ENCODE measurements at regions not wholly inside any gene's neighbourhood (a gene's known extent, or its start where the extent isn't known, plus 50 kb on each side); places are given as distances from the start of the nearest gene placed in this dataset.

GRCh38 chr21:19236209-19236608, 832.6 kb upstream of the TMPRSS15 start:
- TF ChIP-seq CTCF (IDR thresholded peaks at IDR 0.05; ENCODE audit: low read depth, low read length): no peak
- DNase-seq (ENCODE audit: extremely low read depth, low read depth): no peak

GRCh38 chr21:19237608-19238007, 834.0 kb upstream of the TMPRSS15 start:
- TF ChIP-seq CTCF (IDR thresholded peaks at IDR 0.05; ENCODE audit: low read depth, low read length): no peak
- DNase-seq (ENCODE audit: extremely low read depth, low read depth): no peak

GRCh38 chr21:19239696-19240095, 836.1 kb upstream of the TMPRSS15 start:
- no peak for TF ChIP-seq CTCF (IDR thresholded peaks at IDR 0.05; ENCODE audit: low read depth, low read length)
- DNase-seq (ENCODE audit: extremely low read depth, low read depth): no peak

GRCh38 chr21:19244502-19245187, 841.1 kb upstream of the TMPRSS15 start:
- no peak for TF ChIP-seq CTCF (IDR thresholded peaks at IDR 0.05; ENCODE audit: low read depth, low read length)
- DNase-seq (ENCODE audit: extremely low read depth, low read depth): no peak

- DNase-seq (ENCODE audit: extremely low read depth, low read depth): no peak
- no peak for TF ChIP-seq CTCF (IDR thresholded peaks at IDR 0.05; ENCODE audit: low read depth, low read length)
Measured at GRCh38 chr21:19245188-19245580, 841.6 kb upstream of the TMPRSS15 start.

- no peak for TF ChIP-seq CTCF (IDR thresholded peaks at IDR 0.05; ENCODE audit: low read depth, low read length)
Measured at GRCh38 chr21:19246018-19246417, 842.4 kb upstream of the TMPRSS15 start.

GRCh38 chr21:19256934-19257660, 853.5 kb upstream of the TMPRSS15 start:
- DNase-seq (ENCODE audit: extremely low read depth, low read depth): no peak
- no peak for TF ChIP-seq CTCF (IDR thresholded peaks at IDR 0.05; ENCODE audit: low read depth, low read length)

More at GRCh38 chr21:19246018-19246417, 842.4 kb upstream of the TMPRSS15 start:
- DNase-seq (ENCODE audit: extremely low read depth, low read depth): no peak
